GM21786 (cell line): ENCODE measurements at regions not wholly inside any gene's neighbourhood (a gene's known extent, or its start where the extent isn't known, plus 50 kb on each side); places are given as distances from the start of the nearest gene placed in this dataset.
"Not testable (repeated sequence)": the region's sequence is repeated elsewhere in the genome, so short reads cannot be mapped to it uniquely, and the experiment has no call there.

Experiments used
- ATAC-seq: cut with Tn5 transposase; IDR thresholded peaks from one replicate; pipeline ENCODE4 v1.9.1; 2021; ENCODE audit not compliant: unreplicated experiment

- no peak for ATAC-seq
These were observed 132.9 kb downstream of the LIG4 start for GRCh38 chr13:108082481-108082880.

- ATAC-seq, result no peak
These were observed 138.1 kb downstream of the LIG4 start for GRCh38 chr13:108077284-108077683.

GRCh38 chr13:108074429-108074828 is 140.9 kb downstream of the LIG4 start:
- not testable (repeated sequence) for ATAC-seq

- no peak for ATAC-seq
These were observed 144.4 kb downstream of the LIG4 start for GRCh38 chr13:108070925-108071324.

- no peak for ATAC-seq
These were observed 144.8 kb downstream of the LIG4 start for GRCh38 chr13:108070491-108070890.

GRCh38 chr13:108069521-108070210 is 145.7 kb downstream of the LIG4 start:
- no peak for ATAC-seq

- ATAC-seq, result not testable (repeated sequence)
These were observed 151.0 kb downstream of the LIG4 start for GRCh38 chr13:108064372-108064771.

GRCh38 chr13:108060111-108060510 is 155.2 kb downstream of the LIG4 start:
- ATAC-seq, result no peak

- no peak for ATAC-seq
These were observed 159.1 kb downstream of the LIG4 start for GRCh38 chr13:108056278-108056677.

GRCh38 chr13:108049211-108049610 is 166.1 kb downstream of the LIG4 start:
- ATAC-seq, result no peak

- ATAC-seq, result no peak
These were observed 170.4 kb downstream of the LIG4 start for GRCh38 chr13:108044954-108045353.

- ATAC-seq, result not testable (repeated sequence)
These were observed 172.5 kb downstream of the LIG4 start for GRCh38 chr13:108042866-108043265.

GRCh38 chr13:108037348-108037747 is 178.0 kb downstream of the LIG4 start:
- no peak for ATAC-seq

- no peak for ATAC-seq
These were observed 178.9 kb downstream of the LIG4 start for GRCh38 chr13:108036411-108036932.

- ATAC-seq, result no peak
These were observed 180.4 kb downstream of the LIG4 start for GRCh38 chr13:108034909-108035410.

GRCh38 chr13:108033800-108034707 is 181.3 kb downstream of the LIG4 start:
- peak; percentile 44 for ATAC-seq

GRCh38 chr13:108031865-108032264 is 183.5 kb downstream of the LIG4 start:
- ATAC-seq, result no peak

- ATAC-seq, result no peak
These were observed 184.6 kb downstream of the LIG4 start for GRCh38 chr13:108030769-108031168.

- no peak for ATAC-seq
These were observed 188.5 kb downstream of the LIG4 start for GRCh38 chr13:108026680-108027410.

GRCh38 chr13:108020027-108020426 is 195.3 kb downstream of the LIG4 start:
- ATAC-seq, result no peak

- no peak for ATAC-seq
These were observed 196.9 kb downstream of the LIG4 start for GRCh38 chr13:108018371-108018870.
